HT1080 (cell line): ENCODE measurements at regions not wholly inside any gene's neighbourhood (a gene's known extent, or its start where the extent isn't known, plus 50 kb on each side); places are given as distances from the start of the nearest gene placed in this dataset.
"Not testable (repeated sequence)": the region's sequence is repeated elsewhere in the genome, so short reads cannot be mapped to it uniquely, and the experiment has no call there.

Experiments
- DNase-seq: peaks from one replicate; pipeline ENCODE4 v3.0.0-alpha.2; 2015; ENCODE audit warnings: low read depth

GRCh38 chr4:111377880-111378279 is 755.0 kb upstream of the PITX2 start:
- DNase-seq, result not testable (repeated sequence)

- DNase-seq, result no peak
Observed at GRCh38 chr4:111388561-111388960, 756.7 kb upstream of the FAM241A start.

- no peak for DNase-seq
Observed at GRCh38 chr4:111391829-111392228, 753.4 kb upstream of the FAM241A start.

DNA sequence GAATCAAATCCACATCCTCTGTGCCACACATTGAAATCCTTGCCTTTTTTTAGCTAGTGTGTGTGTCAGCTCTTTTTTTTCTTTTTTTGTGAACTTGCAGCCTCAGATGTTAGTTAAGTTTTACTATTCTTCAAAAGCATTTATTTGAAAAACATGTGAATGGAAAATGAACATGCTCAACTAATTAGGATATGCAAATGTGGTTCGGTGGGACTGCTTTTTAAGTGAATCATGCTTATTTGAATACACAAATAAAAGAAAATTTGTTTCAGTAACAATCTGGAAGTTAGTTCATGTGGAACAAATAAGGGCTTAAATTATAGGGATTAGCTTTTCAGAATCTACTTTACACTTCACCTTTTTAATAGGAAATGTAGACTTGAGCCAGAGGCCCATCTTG is 751.5 kb upstream of the FAM241A start:
- DNase-seq, result no peak

DNA sequence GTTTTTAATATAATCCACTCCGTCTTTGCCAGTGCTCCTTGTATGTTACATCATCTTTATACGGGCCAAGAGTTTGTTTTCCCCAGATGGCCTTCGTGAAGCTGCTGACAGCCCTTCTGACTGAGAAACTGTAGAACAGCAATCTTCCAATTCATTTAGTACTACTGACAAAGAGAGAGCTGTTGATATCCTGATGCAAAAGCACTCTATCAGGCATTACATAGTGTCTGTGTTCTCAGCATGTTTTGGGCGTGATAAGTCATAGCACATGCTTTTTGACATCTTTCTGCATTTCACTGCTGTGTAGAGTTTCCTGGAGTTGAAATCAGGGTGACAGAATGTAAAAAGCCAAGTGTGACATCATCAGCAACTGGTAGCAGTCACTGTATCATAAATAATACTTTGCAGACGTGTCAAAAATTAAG is 746.3 kb upstream of the FAM241A start:
- no peak for DNase-seq

DNA sequence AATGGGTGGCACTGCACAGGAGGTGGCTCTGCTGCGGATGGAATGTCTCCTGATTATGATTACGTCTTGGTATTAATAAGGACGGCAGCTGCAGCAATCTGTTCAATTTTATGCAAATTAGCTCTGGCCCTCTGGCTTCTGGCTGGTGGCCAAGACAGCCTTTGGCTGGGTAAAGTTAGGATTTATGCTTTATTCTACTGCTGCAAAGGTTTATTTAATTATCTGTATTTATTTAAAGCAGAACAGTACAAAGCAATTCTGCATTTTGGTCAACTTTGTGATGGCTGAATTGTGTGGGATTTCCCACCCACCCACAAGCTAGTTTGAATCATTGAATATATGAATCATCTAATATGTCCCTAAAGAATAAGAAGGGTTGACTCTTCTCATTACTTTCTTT is 745.6 kb upstream of the FAM241A start:
- DNase-seq, result no peak

DNA sequence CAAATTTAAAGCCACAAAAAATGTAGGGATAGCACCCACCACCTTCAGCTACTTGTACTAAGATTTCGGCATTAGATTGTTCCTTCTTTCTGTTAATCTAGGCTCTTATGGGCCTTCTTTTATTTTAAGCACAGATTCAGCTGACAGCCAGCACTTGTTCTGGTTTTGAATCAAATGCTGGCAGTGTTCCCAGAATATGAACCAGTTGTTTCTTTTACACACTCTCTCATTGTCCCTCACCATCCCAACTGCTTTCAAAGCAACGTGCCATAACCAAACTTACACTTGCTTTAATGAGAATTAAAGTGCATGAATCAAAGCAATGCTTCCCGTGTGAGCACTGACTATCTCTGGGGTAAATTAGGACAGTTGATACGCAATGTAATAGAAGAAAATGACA is 744.5 kb upstream of the FAM241A start:
- peak; percentile 48 for DNase-seq

DNA sequence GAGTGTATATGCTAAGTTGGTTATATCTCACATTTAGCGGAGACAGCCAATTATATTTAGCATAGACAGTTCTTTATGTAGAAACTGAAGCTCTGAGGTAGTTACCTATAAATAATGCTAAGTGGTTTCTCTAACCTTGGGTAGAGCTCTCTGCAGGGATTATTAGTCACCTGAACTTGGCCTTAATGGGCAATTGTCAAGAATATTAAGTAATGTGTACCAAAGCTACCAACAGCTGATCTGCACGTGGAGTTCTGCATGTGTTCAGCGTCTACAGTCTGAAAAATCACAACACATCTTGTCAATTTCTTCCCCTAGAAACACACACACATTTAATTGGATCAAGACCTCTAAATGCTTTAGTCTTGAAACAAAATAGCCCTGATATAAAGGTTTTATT is 740.6 kb upstream of the FAM241A start:
- DNase-seq, result no peak

DNA sequence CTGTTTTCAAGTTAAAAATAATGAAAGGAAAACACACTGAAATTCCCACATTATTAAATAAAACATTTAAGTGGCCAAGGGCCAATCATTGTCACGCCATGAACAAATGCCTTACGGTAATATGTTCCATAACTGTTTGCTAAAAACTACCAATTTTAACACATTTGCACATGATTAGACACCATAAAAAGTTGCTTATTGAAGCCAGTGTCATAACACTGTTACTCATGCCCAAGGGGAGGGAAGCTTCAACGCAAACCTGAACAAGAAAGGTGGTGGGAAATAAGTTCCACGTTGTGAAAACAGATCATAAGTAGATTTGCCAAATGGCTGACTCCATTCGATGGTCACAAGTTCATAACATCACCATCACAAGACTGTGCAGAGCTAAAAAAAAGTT is 739.3 kb upstream of the FAM241A start:
- DNase-seq, result no peak

DNA sequence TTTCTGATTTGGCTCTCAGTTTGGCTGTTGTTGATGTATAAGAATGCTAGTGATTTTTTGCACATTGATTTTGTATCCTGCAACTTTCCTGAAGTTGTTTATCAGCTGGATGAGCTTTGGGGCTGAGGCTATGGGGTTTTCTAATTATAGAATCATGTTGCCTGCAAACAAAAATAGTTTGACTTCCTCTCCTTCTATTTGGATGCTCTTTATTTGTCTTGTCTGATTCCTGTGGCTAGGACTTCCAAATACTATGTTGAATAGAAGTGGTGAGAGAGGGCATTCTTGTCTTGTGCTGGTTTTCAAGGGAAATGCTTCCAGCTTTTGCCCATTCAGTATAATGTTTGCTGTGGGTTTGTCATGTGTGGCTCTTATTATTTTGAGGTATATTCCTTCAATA is 734.7 kb upstream of the FAM241A start:
- no peak for DNase-seq

- no peak for DNase-seq
Observed at GRCh38 chr4:111417521-111417920, 727.7 kb upstream of the FAM241A start.

GRCh38 chr4:111433441-111433840 is 711.8 kb upstream of the FAM241A start:
- DNase-seq, result no peak

- no peak for DNase-seq
Observed at GRCh38 chr4:111434586-111434985, 710.7 kb upstream of the FAM241A start.

DNA sequence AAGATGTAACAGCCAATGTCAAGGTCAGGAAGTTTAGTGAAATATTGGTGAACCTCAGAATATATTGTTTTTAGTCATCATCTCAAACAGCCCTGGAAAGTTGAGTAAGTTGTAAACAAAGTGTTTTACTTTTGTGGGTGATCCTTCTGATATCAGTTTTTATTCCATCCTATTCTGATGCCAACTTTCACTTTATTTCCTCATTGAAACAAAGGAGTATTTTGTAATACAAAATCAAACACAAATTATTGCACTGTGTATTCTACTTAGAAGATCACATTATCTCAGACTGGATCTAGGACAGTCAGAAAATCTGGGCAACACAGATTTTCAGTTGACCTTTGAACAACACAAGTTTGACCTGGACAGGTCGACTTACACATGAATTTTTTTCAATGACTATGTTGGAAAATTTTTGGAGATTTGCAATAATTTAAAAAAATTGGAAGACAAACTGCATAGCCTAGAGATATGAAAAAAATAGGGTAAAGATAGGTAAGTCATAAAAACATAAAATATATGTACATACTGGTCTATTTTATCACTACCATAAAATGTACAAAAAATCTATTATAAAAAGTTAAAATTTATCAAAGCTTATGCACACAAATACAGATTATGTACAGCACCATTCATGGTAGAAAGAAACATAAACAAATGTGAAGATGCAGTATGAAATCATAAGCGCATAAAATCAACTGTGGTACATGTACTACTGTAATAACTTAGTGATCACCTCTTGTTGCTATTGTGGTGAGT is 709.1 kb upstream of the FAM241A start:
- DNase-seq, result no peak

- no peak for DNase-seq
Observed at GRCh38 chr4:111441687-111442086, 703.6 kb upstream of the FAM241A start.

GRCh38 chr4:111444836-111445235 is 700.4 kb upstream of the FAM241A start:
- not testable (repeated sequence) for DNase-seq

GRCh38 chr4:111449657-111450056 is 695.6 kb upstream of the FAM241A start:
- DNase-seq, result peak; percentile 29

DNA sequence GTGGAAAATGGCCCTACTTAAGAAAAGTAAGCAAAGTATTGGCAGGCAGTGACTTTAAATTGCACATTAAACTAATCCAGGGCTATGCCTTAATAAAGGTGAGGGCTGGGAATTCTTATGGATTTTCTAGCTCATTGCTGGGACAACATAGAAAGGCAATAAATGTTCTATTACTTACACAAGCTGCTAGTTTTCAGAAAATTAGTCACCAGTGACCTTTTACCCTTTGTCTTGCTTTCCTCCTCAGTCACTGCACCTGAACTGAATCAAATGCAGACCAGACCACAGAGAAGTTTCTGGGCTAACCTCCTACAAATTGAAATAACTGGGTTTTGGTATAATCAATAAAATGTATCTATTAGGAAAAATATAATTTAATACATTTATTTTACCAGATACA is 694.4 kb upstream of the FAM241A start:
- DNase-seq, result peak; percentile 15

- DNase-seq, result no peak
Observed at GRCh38 chr4:111453216-111453615, 692.0 kb upstream of the FAM241A start.

DNA sequence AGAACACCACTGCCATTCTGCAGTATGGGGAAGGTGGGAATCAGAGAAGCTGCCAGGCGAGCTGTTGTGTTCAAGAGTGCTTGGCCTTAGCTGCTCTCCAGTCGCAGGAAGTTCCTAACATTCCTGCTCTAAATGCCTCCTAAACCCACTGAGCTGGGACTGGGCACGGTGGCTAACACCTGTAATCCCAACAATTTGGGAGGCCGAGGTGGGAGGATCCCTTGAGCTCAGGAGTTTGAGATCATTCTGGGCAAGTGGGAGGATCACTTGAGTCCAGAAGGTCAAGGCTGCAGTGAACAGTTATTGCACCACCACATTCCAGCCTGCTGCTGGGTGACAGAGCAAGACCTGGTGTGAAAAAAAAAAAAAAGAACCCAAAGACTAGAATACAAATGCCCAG is 690.3 kb upstream of the FAM241A start:
- DNase-seq, result no peak

- DNase-seq, result no peak
Observed at GRCh38 chr4:111464251-111465045, 680.8 kb upstream of the FAM241A start.

DNA sequence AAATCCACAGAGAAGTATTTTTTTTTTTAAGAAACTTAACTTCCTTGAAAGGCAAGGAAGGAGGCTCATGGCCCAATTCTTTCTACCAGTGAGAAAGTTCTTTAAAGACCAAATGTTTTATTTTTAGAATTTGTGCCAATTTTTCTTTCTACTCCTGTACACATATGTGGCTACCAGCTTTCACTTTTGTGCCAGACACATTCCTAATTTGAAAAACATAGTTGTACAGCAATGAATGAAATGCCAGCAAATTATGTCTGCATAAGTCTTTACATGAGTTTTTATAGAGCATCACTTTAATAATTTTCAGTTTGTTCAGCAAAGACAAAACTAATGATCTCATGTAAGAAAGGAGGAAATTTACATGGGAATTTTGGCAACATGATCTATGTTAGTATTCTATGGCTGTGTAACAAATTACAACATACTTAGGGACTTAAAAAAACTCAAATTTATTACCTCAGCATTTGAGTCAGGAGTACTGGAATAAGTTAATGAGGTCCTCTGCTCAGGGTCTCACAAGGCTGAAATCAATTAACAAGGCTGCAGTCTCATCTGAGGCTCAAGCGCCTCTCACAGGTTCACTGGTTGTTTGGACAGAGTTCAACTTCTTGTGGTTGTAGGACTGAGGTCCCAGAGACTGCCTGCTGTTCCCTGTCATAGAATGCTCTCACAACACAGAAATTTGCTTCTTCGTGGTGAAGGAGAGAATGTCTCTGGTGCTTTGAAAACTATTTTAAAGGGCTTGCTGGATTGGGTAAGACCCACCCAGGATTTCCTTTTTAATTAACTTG is 678.2 kb upstream of the FAM241A start:
- DNase-seq, result no peak
